Right lobe of liver (tissue), 4 donors: ENCODE measurements at regions not wholly inside any gene's neighbourhood (a gene's known extent, or its start where the extent isn't known, plus 50 kb on each side); places are given as distances from the start of the nearest gene placed in this dataset.

Source experiments
- POLR2A ChIP-seq: fragments of 450-650 bp; IDR thresholded peaks from one replicate; pipeline ENCODE4 v1.6.1; 2017; ENCODE audit warnings: antibody characterized with exemption, mild to moderate bottlenecking
- TF ChIP-seq, protein P1 (sequence below), 4 donors: fragments of 200-600 bp in 3 of 4; fragments of 450-650 bp in 1 of 4; IDR thresholded peaks; one replicate each; pipeline versions ENCODE4 v1.5.1 to v1.8.0; 2016 to 2022; ENCODE audit warnings: antibody characterized with exemption in 4 of 4, mild to moderate bottlenecking in 2 of 4
- donor health status: DM: no; HTN: no; CAD: no.
- donor health status: DM: no; HTN: no; CAD: no.
- donor health status: DM: no; HTN: yes; CAD: no.

DNA sequence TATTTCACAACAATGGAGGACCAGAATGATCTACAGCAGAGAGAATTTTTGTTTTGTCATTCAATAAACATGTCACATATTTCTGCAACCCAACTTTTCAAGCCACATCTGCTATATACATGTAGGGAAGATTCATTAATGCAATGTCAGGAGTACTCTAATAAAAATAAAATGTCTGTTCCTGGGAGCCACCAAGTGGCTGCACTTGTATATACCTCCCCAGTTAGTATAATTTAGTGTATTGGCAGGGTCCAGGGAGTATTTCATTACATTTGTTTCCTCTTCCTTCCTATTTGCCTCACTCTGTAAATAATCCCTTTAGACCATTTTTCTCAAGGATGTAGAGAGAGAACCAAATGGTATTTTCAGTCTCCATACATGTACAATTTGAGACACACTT, 1169.0 kb downstream of the DIAPH3 start:
- TF ChIP-seq, protein P1, sequence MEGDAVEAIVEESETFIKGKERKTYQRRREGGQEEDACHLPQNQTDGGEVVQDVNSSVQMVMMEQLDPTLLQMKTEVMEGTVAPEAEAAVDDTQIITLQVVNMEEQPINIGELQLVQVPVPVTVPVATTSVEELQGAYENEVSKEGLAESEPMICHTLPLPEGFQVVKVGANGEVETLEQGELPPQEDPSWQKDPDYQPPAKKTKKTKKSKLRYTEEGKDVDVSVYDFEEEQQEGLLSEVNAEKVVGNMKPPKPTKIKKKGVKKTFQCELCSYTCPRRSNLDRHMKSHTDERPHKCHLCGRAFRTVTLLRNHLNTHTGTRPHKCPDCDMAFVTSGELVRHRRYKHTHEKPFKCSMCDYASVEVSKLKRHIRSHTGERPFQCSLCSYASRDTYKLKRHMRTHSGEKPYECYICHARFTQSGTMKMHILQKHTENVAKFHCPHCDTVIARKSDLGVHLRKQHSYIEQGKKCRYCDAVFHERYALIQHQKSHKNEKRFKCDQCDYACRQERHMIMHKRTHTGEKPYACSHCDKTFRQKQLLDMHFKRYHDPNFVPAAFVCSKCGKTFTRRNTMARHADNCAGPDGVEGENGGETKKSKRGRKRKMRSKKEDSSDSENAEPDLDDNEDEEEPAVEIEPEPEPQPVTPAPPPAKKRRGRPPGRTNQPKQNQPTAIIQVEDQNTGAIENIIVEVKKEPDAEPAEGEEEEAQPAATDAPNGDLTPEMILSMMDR (IDR thresholded peaks at IDR 0.05), result no peak
- no peak for TF ChIP-seq POLR2A
